GM12878 (cell line): ENCODE measurements at regions not wholly inside any gene's neighbourhood (a gene's known extent, or its start where the extent isn't known, plus 50 kb on each side); places are given as distances from the start of the nearest gene placed in this dataset.
A peak's percentile ranks its signal among the peaks of the same experiment; 100 is the strongest.

ENCODE experiments used
- ATAC-seq: fragments of 200-7000 bp; cut with Tn5 transposase; 3 replicates; pipeline ENCODE4 v1.9.1; 2020; ENCODE audit warnings: mild to moderate bottlenecking, moderate library complexity
- BruUV-seq: library from RNA; stranded (reverse); fragments of 400-500 nt; replicated peaks from 2 replicates; lab custom pipeline; 2021; lab: Mats Ljungman, UMichigan
- CTCF ChIA-PET: fragments of 300-600 bp; sonication (Branson Sonifier 250); formaldehyde crosslinking; extraction: SDS; loops from one replicate; lab custom pipeline; 2021; ENCODE audit warnings: inconsistent platforms; lab: Yijun Ruan, JAX
- POLR2A ChIA-PET: fragments of 350-600 bp; formaldehyde crosslinking; extraction: SDS; loops from one replicate; lab custom pipeline; 2021; ENCODE audit warnings: inconsistent platforms; lab: Charles Lee
- RAD21 ChIA-PET: fragments of 300-600 bp; sonication (Branson Sonifier 250); formaldehyde crosslinking; loops from one replicate; lab custom pipeline; 2023; ENCODE audit warnings: antibody characterized with exemption; ENCODE audit not compliant: unreplicated experiment; lab: Charles Lee
- SMC1A ChIA-PET: fragments of 300-600 bp; sonication (Branson Sonifier 250); formaldehyde crosslinking; loops from one replicate; lab custom pipeline; 2023; ENCODE audit not compliant: unreplicated experiment, uncharacterized antibody; lab: Charles Lee
- DNase-seq: peaks from one replicate; pipeline ENCODE4 v3.0.0-alpha.2; 2011; ENCODE audit warnings: low read depth, low spot score
- FAIRE-seq: peaks from 3 replicates; lab custom pipeline; 2011; peaks lifted over from hg19 to GRCh38; lab: Jason Lieb, UNC
- H2AFZ ChIP-seq: 2 replicates; pipeline ENCODE4 v1.6.0; 2011; ENCODE audit warnings: low read depth, low read length, control low read depth; ENCODE audit not compliant: control insufficient read depth
- H3K27ac ChIP-seq: 2 replicates; pipeline ENCODE4 v1.5.1; 2011; ENCODE audit warnings: control low read depth; ENCODE audit not compliant: control insufficient read depth, insufficient read depth
- H3K27me3 ChIP-seq, 2 experiments: replicated peaks in 1 of 2; 2 replicates each; pipeline versions ENCODE4 v1.6.0 to v1.6.1; 2011; ENCODE audit warnings: low read length in 1 of 2; ENCODE audit not compliant: control insufficient read depth in 2 of 2, insufficient read depth in 2 of 2
- H3K36me3 ChIP-seq, 2 experiments: 2 replicates each; pipeline ENCODE4 v1.5.1; 2011; ENCODE audit warnings: low read length in 1 of 2; ENCODE audit not compliant: control insufficient read depth in 2 of 2, insufficient read depth in 2 of 2
- H3K4me1 ChIP-seq: 2 replicates; pipeline ENCODE4 v1.6.1; 2011; ENCODE audit warnings: mild to moderate bottlenecking, low read length, moderate library complexity, mixed read lengths; ENCODE audit not compliant: control insufficient read depth, insufficient read depth
- H3K4me2 ChIP-seq: 2 replicates; pipeline ENCODE4 v1.6.0; 2011; ENCODE audit warnings: control low read depth; ENCODE audit not compliant: control insufficient read depth, insufficient read depth
- H3K4me3 ChIP-seq: fragments of 200-600 bp; sonication (generic); 2 replicates; pipeline ENCODE4 v1.5.1; 2016
- H3K79me2 ChIP-seq: 2 replicates; pipeline ENCODE4 v1.6.0; 2011; ENCODE audit warnings: low read length; ENCODE audit not compliant: control insufficient read depth, insufficient read depth
- H3K9ac ChIP-seq: 2 replicates; pipeline ENCODE4 v1.8.0; 2011; ENCODE audit warnings: low read length, control low read depth, mixed read lengths; ENCODE audit not compliant: control insufficient read depth, insufficient read depth
- H3K9me3 ChIP-seq: replicated peaks from 3 replicates; pipeline ENCODE4 v1.5.1; 2011; ENCODE audit warnings: mild to moderate bottlenecking, low read length; ENCODE audit not compliant: control insufficient read depth, insufficient read depth
- H4K20me1 ChIP-seq: 2 replicates; pipeline ENCODE4 v1.6.0; 2011; ENCODE audit not compliant: control insufficient read depth, insufficient read depth
- CHD1 ChIP-seq: IDR thresholded peaks from 2 replicates; pipeline ENCODE4 v1.6.1; 2012; ENCODE audit warnings: low read depth, low read length, improper control_type of control experiment
- DPF2 ChIP-seq: fragments of 450-650 bp; IDR thresholded peaks from 2 replicates; pipeline ENCODE4 v1.6.1; 2017; ENCODE audit warnings: mild to moderate bottlenecking
- E2F4 ChIP-seq: IDR thresholded peaks from 2 replicates; pipeline ENCODE4 v1.6.1; 2012; ENCODE audit warnings: low read depth, low read length, improper control_type of control experiment
- RAD21 ChIP-seq: IDR thresholded peaks from 2 replicates; pipeline ENCODE4 v1.6.1; 2011; ENCODE audit warnings: mild to moderate bottlenecking, low read depth, low read length, moderate library complexity; ENCODE audit not compliant: insufficient read depth
- RB1 ChIP-seq: fragments of 450-650 bp; formaldehyde crosslinking; IDR thresholded peaks from 2 replicates; pipeline ENCODE4 v1.6.1; 2017; ENCODE audit warnings: mild to moderate bottlenecking, borderline replicate concordance
- RELA ChIP-seq: fragments of 450-650 bp; IDR thresholded peaks from 2 replicates; pipeline ENCODE4 v1.8.0; 2014; ENCODE audit warnings: borderline replicate concordance; ENCODE audit not compliant: partially characterized antibody
- SREBF1 ChIP-seq: IDR thresholded peaks from 2 replicates; pipeline ENCODE4 v1.6.1; 2012; ENCODE audit warnings: mild to moderate bottlenecking, low read length
- SREBF2 ChIP-seq: IDR thresholded peaks from 2 replicates; pipeline ENCODE4 v1.6.1; 2012; ENCODE audit warnings: mild to moderate bottlenecking, low read length
- YBX1 ChIP-seq: fragments of 450-650 bp; IDR thresholded peaks from 2 replicates; pipeline ENCODE4 v1.6.1; 2016; ENCODE audit warnings: antibody characterized with exemption
- WGBS: methylation state at CpG from one replicate; pipeline ENCODE4 v1.1.6; 2016; ENCODE audit warnings: low lambda C conversion rate; ENCODE audit not compliant: insufficient replicate concordance, insufficient coverage; ENCODE audit errors: missing lambda C conversion rate; 5-methylcytosine and 5-hydroxymethylcytosine counted together
- in situ Hi-C: fragments of 300-500 bp; cut with MboI; formaldehyde crosslinking; loops from 9 replicates; pipeline ENCODE4 v1.14.3; 2018; ENCODE audit warnings: mixed read lengths
- intact Hi-C: fragments of 100-400 bp; cut with micrococcal nuclease; formaldehyde crosslinking; loops from one replicate; pipeline ENCODE4 v1.14.2; 2022; ENCODE audit not compliant: unreplicated experiment

- Histone ChIP-seq H3K27ac (no peak overlapping the region), H2AFZ (no peak overlapping the region), H3K4me1 (peaks cover 3% of the 10 kb centered on the region; the same call in 1 of the 2 replicates), H3K4me3 (no peak overlapping the region), H4K20me1 (no peaks in the 10 kb centered on the region), H3K36me3 (no peaks in the 10 kb centered on the region), H3K9me3 (no peaks in the 10 kb centered on the region; the same call in 2 of the 3 replicates), H3K9ac (no peak overlapping the region), H3K27me3 (no peaks in the 10 kb centered on the region), H3K4me2 (no peak overlapping the region), H3K79me2 (no peaks in the 10 kb centered on the region)
- WGBS: 0% methylated on average over 2 of the region's 2 CpGs
- RAD21 ChIA-PET: no interaction called here
- CTCF ChIA-PET: no interaction called here
- peak; percentile 85 for FAIRE-seq
- in situ Hi-C loops: no loop called here
- peak; percentile 65 for ATAC-seq
- TF ChIP-seq SREBF1 (no peak), E2F4 (no peak), YBX1 (no peak), RAD21 (no peak), RB1 (no peak), SREBF2 (no peak), DPF2 (no peak), CHD1 (no peak), RELA (no peak)
- BruUV-seq: no TSS peak
- DNase-seq: peak; percentile 15
- POLR2A ChIA-PET: no interaction called here
- SMC1A ChIA-PET: no interaction called here
- intact Hi-C loops: no loop called here
Measured at GRCh38 chr13:105165449-105166125, 1369.9 kb downstream of the EFNB2 start.
